ENCODE measurements at regions not wholly inside any gene's neighbourhood (a gene's known extent, or its start where the extent isn't known, plus 50 kb on each side); places are given as distances from the start of the nearest gene placed in this dataset.

- DNase-seq, result no peak
Observed at GRCh38 chr4:80145739-80146138, 51.6 kb upstream of the PRDM8 start.

- DNase-seq, result no peak
Observed at GRCh38 chr4:80144676-80145470, 52.4 kb upstream of the PRDM8 start.

- DNase-seq, result no peak
Observed at GRCh38 chr4:80143307-80143679, 54.0 kb upstream of the PRDM8 start.

GRCh38 chr4:80142394-80143306, 54.7 kb upstream of the PRDM8 start:
- no peak for DNase-seq

GRCh38 chr4:80141543-80141942, 55.8 kb upstream of the PRDM8 start:
- DNase-seq, result no peak

- DNase-seq, result no peak
Observed at GRCh38 chr4:80140194-80140593, 57.1 kb upstream of the PRDM8 start.

GRCh38 chr4:80139671-80140070, 57.6 kb upstream of the PRDM8 start:
- no peak for DNase-seq

GRCh38 chr4:80138551-80139538, 58.5 kb upstream of the PRDM8 start:
- DNase-seq, result peak; percentile 40

- no peak for DNase-seq
Observed at GRCh38 chr4:80137631-80138030, 59.7 kb upstream of the PRDM8 start.

- no peak for DNase-seq
Observed at GRCh38 chr4:80136270-80136669, 61.0 kb upstream of the PRDM8 start.

- no peak for DNase-seq
Observed at GRCh38 chr4:80135702-80136058, 61.6 kb upstream of the PRDM8 start.

- no peak for DNase-seq
Observed at GRCh38 chr4:80134936-80135701, 62.1 kb upstream of the ANTXR2 start.

GRCh38 chr4:80133240-80133783, 60.3 kb upstream of the ANTXR2 start:
- no peak for DNase-seq

GRCh38 chr4:80129785-80130184, 56.8 kb upstream of the ANTXR2 start:
- no peak for DNase-seq

- DNase-seq, result no peak
Observed at GRCh38 chr4:80128941-80129340, 55.9 kb upstream of the ANTXR2 start.

GRCh38 chr4:80127870-80128419, 54.9 kb upstream of the ANTXR2 start:
- DNase-seq, result no peak

GRCh38 chr4:80126435-80126834, 53.4 kb upstream of the ANTXR2 start:
- DNase-seq, result no peak

- DNase-seq, result peak; percentile 27
Observed at GRCh38 chr4:80125252-80126177, 52.5 kb upstream of the ANTXR2 start.

GRCh38 chr4:80124246-80125211, 51.5 kb upstream of the ANTXR2 start:
- no peak for DNase-seq

Data from activated T-cell treated with anti-CD3 and anti-CD28 coated beads, Interleukin-2, amount 50 U/mL, for 1 hour (primary cell).